HG03135 (cell line): ENCODE measurements at regions not wholly inside any gene's neighbourhood (a gene's known extent, or its start where the extent isn't known, plus 50 kb on each side); places are given as distances from the start of the nearest gene placed in this dataset.
A peak's percentile ranks its signal among the peaks of the same experiment; 100 is the strongest.

Experiments used
- ATAC-seq: cut with Tn5 transposase; IDR thresholded peaks from one replicate; pipeline ENCODE4 v1.9.1; 2021; ENCODE audit warnings: mild to moderate bottlenecking, moderate library complexity; ENCODE audit not compliant: unreplicated experiment

DNA sequence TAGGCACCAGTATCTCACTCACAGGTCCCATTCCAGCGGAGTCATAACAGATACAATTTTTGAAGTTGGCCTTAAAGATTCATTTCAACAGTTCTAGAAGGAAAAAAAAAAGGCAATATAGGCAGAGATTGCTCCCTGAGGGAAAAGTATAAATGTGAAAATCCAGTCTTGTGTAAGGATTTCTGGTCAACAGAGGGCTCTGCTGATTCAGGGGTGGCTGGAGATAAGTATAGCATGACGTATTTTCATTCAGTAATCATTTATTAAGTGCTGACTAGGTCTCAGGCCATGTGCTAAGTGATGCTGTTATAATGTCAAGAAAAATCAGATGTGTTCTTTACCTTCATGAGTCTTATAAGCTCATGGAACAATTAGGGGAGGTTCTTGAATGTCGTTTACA lies 377.3 kb upstream of the MEF2C start:
- no peak for ATAC-seq

DNA sequence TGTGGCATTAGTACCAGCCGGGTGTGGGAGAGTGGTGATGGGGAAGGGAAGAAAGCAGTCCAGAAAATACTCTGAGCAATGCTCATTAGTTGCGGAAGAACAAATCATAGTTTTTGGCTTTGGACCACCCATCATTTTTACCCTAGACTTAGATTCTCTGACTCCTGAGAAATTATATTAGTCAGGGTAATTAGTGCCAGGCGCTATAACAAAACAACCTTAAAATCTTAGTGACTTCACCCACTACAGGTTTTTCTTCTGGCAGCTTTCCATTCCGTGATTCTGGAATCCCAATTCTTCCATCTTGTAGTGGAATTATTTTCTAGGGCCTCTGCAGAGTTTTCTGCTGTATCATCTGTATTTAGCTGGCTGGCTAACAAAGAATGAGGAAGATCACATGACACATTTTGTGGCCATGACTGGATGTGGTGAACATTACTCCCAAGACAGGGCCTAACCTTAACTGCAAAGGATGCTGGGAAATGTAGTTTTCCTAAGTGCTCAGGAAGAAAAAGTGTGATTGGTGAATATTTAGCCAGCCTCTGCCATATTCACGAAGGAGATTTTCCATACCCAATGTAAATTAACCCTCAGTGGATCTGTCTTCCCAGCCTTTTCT lies 373.0 kb upstream of the MEF2C start:
- ATAC-seq: no peak

DNA sequence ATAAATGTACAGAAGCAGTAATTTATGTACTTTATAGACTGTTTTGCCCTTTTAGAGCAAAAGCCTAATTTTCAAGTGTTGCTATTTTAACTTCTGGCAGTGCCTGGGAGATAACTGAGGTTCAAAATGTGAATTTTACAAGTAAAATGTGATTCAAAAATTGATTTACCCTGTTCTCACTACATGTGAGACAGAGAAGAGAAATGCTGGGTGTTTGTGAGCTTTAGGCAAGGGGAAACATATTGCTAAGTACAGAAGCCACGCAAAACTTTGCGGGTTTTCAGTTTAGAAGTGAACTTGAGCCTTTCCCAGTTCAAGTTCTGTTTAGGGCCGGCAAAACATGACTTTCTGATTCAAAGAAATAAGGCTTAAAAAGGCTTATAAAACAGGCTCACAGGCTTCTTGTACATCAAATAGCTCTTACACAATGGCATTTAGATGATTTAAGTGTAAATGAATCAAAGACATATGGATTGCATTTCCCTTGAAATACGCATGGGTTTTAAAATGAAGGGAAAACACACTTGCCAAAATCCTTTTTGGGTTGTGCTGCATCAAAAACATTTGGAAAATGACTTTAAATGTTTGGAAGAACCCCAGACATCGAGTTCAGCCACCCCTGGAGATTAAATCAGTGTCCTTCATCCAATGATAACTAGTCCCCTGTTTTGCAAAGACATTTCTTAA lies 370.8 kb upstream of the MEF2C start:
- ATAC-seq: no peak

DNA sequence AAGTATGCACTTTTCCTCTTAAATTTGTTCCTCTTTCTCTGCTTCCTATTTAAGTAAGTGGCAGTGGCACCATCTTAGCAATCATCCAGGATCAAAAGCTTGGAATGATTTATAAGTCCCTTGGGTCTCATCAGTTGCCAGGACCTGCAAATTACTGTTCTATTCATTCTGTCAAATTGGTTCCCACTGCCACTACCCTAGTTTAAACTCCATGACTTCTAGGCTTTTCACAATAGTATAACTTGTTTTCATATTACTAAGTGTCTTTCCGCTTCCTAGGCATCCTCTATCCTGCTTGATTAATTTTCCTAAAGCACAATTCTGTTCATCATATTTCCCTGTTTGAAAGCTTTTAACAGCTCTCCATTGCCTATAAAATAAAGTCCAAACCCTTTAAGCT lies 363.9 kb upstream of the MEF2C start:
- no peak for ATAC-seq

DNA sequence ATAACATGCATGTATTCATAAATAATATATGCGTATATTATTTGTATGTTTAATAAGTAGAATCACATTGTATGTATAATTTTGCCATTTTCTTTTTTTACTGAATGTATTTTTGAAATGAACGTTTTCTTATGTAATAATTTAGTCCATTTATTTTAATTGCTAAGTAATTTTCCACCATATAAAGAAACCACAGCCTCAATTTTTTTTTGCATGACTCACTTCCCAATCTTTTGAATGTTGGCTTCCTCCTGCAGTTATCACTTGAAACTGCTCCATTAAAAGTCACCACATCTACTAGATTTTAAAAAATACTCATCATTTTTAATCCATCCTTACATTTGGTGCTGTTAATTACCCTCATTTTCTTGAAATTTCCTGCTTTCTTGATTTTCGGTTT lies 363.3 kb upstream of the MEF2C start:
- ATAC-seq: no peak

DNA sequence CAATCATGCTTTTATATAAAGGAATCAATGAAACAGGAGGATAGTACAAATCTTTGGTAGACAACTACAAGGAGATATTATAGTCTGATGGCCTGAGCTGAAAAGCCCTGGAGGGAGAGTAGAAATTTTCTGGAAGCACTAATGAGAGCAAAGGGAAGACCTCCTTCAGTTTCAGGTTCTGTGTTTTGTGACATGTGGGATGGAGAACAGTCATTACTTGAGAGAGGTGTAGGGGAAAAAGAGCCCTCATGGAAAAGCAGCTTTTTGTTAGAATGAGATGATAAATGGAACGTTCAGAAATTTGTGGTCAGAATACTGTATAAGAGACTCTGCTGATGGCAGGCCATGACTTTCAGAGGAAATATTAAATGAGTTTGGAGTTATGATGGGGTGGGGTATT lies 360.6 kb upstream of the MEF2C start:
- no peak for ATAC-seq

DNA sequence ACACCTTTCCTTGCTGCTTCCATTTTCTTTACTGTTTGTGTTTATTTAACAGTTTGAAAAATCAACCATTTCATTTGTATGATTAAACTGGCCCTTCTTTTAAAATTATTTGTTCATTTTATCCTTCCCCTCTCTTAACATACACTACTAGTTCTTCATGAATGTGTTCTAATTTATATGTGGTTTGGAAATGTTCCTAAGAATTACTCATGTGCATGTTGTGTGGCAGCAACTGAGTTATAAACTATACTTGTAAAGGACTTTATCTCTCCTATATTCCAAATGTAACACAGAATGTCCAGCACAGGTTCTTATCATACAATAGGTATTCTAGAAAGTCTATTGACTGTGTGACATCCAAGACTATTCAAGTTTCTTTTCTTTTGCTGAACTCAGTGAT lies 358.2 kb upstream of the MEF2C start:
- no peak for ATAC-seq

DNA sequence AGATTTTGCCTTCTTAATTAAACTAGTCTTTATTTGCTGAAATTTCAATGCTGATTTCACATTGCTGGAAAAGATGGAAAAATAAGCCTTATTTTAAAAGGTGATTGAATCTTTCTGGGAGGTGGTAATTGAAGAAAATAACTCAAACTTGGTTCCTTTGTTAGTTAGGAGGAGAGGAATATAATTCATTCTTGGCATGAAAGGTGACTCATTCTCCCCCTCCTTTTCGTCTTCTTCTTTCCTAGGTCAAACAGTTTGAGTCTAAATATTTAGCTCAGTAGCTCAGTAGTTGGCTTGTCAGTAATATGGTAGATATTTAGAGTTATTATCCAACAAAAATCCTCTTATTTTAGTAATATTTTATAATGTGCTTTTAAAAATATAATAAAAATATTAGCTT lies 353.9 kb upstream of the MEF2C start:
- ATAC-seq: no peak

DNA sequence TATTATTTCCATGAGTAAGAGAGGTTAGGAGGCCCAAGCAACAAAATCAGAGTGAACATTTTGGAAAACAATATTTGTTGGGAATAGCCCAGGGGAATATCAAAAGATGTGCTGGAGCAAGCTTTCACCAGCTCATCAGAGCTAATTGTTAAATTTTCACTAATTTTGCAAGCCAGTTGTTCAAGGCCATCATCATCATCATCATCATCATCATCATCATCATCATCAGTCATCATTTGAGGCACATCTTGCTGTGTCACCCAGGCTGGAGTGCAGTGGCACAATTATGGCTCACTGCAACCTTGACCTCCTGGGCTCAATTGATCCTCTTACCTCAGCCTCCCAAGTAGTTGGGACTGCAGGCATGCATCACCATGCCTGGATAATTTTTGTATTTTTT lies 350.5 kb upstream of the MEF2C start:
- no peak for ATAC-seq

DNA sequence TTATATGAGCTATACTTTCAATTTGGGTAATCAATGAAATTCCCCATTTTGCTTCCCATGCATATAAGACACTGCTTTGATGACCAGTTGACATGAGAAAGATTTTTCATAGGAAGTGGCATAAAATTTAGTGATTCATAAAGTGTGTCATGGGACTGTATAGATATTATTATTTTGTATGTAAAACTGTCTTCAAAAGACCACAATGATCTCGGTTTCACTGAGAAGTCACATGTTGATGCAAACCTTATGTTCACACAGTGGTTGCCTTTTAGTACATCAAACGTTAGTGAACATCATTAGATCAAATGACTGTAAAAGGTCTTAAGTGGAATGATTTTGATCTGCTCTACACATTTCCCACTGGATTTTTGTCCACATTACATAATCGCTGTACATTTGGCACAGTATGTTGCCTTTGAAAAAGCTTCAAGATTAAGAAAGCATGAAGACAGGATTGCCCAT lies 349.2 kb upstream of the MEF2C start:
- ATAC-seq: peak; percentile 97

DNA sequence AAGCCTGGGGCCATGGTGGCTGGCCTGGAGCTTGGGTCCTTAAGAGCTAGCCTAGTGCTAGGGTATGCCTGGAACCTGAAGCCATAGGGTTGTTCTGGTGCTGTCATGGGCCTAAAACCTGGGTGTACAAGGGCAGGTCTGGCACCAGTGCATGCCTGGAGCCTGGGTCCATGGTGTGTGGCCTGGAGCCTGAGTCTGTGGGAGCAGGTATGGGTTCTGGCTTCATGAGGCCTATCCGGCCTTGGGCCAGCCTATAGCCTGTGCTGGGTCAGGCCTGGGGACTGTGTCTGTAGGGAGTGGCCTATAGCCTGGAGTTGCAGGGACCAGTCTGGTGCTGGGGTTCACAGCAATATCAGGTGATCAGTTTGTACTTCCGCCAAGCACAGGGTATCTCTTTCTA lies 347.2 kb upstream of the MEF2C start:
- no peak for ATAC-seq

DNA sequence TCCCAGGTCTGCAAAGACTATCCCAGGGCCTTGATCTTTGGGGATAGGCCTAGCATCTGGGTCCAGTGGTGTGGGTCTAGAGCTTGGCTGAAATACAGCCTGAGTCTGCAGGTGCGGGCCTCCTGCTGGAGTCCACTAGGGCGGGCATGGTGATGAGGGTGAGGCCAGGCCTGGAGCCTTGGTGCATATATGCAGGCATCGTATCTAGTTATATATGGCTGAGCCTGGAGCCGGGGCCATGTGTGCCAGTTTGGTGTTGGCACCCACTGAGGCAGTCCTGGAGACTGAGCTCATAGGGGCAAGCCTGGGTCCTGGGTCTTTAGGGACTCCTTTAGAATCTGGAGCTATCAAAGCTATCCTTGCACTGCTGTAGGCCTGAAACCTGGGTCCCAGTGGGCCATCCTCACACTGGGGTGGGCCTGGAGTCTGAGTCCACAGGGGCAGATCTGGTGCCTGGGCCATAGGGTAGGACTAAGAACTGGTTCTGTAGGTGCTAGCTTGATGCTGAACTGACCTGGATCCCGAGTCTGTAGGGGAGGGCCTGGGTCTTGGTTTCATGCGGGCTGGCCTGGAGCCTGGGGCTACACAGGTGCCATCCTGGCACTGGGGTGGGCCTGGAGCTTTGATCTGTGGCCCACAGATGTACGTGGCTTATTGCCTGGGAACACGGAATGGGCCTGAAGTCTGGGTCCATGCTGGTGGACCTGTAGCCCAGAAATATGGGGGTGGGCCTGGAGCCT lies 346.5 kb upstream of the MEF2C start:
- ATAC-seq: no peak

DNA sequence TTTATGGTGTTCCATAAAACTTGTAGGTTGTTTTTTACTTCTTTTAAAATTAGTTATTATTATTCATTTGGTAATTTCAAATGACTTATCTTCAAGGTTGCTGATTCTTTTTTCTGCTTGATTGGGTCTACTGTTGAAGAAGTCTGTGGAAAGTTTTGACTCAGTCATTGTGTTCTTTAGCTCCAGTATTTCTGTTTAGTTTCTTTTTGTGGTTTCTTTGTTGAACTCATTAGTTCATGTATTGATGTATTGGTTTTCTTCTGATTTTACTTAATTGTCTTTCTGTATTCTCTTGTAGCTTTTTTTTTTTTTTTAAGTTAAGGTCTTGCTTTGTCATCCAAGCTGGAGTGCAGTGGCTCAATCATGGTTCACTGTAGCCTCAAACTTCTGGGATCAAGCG lies 345.4 kb upstream of the MEF2C start:
- no peak for ATAC-seq

DNA sequence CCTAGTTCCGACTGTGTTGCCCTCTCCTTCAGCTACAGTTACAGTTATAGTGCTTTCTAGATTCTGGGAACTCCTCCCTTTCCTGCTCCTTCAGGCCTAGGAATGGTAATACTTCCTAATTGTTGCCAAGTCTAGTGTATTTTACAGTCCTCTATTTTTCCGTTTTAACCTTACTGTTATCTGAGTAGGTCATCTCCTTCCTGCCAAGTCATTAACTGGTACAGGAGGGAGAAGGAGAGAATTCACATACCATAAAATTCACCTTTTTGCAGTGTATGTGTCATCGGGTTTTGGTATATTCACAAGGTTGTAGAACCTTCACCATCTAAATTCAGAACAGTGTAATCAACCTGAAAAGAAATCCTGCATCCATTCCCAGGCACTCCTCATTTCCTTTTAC lies 335.4 kb upstream of the MEF2C start:
- ATAC-seq: no peak

DNA sequence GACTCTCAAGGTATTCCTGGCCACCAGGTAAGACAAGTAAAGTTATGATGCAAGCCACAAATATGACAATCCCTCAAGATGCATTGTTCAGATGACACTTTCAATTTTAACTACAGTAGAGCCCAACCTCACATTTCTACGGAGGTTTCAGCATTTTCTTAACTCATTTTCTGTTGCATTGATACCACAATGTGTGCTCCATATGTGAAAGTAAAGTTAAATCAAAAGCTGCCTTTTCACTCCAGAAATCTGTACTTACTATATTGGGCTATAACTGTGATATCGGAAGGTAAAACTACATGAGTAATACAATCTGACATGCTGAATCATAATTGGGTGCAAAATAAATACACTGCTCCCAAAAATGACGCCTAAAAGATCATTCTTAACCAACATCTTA lies 333.6 kb upstream of the MEF2C start:
- ATAC-seq: no peak

DNA sequence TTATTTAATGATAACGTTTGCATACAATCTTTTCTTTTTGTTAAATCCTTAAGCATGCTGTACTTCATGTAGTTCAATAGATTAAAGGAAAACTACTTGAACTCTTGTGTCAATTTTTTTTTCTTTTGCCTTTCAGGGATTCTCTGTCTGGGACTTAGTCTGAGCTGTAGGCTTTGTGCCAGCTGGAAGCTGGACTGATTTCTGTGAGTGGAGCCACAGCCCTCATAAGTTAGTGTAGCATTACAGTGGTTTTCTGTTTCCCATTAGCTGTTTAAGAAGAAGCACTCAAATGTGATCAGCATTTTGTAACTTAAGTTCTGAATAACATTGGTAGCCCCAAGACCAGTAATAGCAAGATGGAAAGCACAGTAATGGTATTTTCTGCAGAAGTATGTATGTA lies 330.6 kb upstream of the MEF2C start:
- ATAC-seq: no peak

DNA sequence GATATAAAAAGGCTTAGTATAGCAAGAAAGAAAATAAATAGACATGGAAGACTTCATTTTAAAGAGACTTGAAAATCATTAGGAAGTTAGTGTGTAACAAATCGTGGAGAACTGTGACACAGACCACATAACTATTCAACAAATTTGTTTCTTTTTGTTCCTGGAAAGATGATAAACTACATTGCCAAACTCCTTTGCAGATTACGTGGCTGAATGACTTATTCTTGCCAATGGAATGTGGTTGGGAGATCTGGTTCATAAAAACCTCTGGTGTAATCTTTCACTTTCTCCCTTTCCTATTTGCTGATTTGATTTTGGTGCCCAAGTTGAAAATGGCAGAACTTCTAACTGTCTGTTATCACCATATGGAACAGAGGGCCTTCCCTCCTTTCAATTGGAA lies 328.9 kb upstream of the MEF2C start:
- no peak for ATAC-seq

DNA sequence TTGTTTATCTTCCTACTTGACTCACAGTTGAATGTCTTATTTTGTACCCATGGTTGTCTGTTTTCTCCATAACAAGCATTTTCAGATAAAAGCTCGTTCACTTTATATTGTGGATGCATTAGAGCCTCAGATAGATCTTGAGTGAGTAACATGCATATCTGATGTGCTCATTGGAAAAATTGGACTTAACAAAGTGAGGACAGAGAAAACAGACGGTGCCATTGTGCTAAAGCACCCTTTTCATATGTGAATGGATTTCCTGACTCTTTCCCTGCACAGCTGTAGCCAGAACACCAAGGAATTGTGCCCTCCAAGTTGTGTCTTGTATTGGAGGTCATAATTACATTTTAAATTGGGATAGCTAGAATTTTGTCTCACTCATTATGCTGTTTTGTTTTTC lies 325.8 kb upstream of the MEF2C start:
- ATAC-seq: no peak

DNA sequence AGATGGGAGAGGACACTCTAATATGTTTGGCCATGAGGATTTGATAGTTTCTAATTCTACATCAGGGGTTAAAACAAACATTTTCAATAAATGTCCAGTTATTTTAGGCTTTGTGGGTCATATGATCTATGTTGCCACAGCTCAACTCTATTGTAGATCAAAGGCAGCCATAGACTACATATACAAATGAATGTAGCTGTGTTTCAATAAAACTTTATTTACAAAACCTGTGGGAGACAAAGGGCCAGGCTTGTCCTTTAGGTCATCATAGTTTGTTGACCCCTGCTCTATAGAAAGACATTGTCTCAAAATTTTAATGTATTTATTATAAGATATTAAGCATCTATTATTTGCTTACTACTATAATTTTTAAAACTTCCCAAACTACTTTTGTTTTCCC lies 325.4 kb upstream of the MEF2C start:
- no peak for ATAC-seq

DNA sequence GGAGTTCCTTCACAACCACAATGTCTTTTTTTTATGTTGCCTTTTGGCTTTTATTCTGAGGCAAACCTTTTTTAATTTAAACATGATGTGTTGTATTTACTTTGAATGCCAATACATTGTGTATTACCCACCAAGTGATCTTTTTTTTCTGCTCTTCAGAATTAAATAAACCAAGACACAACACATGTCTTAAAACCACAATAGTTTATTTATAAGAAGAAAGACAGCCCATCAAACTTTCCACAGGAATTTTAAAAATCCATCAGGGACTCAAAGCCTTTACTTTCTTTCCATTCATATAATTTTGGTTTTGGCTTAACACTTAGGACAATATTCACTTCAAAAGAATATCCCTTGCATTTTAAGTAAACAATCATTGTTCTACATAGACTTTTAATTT lies 321.8 kb upstream of the MEF2C start:
- ATAC-seq: no peak

DNA sequence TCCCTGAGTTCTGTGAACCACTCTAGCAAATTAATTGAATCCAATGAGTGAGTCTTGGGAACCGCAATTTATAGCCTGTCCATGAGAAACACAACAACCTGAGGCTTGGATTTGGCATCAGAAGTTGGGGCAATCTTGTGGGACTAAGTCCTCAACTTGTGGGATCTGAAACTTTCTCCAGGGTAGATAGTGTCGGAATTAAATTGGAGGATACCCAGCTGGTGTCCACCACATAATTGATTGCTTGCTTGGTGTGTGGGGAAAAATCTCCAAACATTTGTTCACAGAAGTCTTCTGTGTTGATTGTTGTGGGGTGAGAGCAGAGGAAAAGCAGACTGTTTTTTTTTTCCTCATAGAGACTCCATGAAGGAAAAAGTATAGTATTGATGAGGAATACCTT lies 320.6 kb upstream of the MEF2C start:
- ATAC-seq: no peak

DNA sequence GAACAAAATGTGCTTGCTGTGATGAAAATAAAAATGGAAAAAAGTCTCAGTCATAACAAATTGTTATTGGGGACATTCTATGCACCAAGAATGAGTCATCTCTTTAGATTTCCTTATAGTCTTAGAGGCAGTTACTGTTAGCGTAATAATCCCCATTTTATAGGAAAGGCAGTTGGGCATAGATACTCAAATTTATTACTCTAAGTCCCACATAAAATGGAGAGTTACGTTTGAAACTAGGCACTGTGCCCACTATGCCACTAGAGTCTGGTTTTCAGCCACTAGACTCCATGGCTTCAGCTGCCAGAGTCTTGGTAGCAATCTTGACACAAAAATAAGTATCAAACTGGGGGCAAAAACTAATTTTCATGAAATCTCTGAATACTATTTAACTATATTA lies 317.9 kb upstream of the MEF2C start:
- no peak for ATAC-seq
